MCF 10A (cell line): ENCODE measurements at regions not wholly inside any gene's neighbourhood (a gene's known extent, or its start where the extent isn't known, plus 50 kb on each side); places are given as distances from the start of the nearest gene placed in this dataset.
"Not testable (repeated sequence)": the region's sequence is repeated elsewhere in the genome, so short reads cannot be mapped to it uniquely, and the experiment has no call there.

Source experiments
- BruUV-seq: library from RNA; stranded (reverse); fragments of 400-500 nt; replicated peaks from 2 replicates; lab custom pipeline; 2021; lab: Mats Ljungman, UMichigan
- CTCF ChIA-PET: fragments of 300-600 bp; sonication (Branson Sonifier 250); formaldehyde crosslinking; extraction: SDS; loops from one replicate; lab custom pipeline; 2021; ENCODE audit warnings: antibody characterized with exemption, inconsistent platforms; lab: Yijun Ruan, JAX
- POLR2A ChIA-PET: fragments of 300-600, 350-650 bp; sonication (Branson Sonifier 250); formaldehyde crosslinking; extraction: SDS; loops from one replicate; lab custom pipeline; 2020; ENCODE audit warnings: antibody characterized with exemption, inconsistent platforms; lab: Yijun Ruan, JAX
- DNase-seq: peaks from one replicate; pipeline ENCODE4 v3.0.0-alpha.2; 2018; ENCODE audit not compliant: unreplicated experiment
- H3K27ac Mint-ChIP-seq: one replicate; pipeline ENCODE4 v1.8.0; 2022; ENCODE audit warnings: mild to moderate bottlenecking, low read depth, mixed read lengths; ENCODE audit not compliant: unreplicated experiment
- H3K27me3 Mint-ChIP-seq: one replicate; pipeline ENCODE4 v1.8.0; 2022; ENCODE audit warnings: mixed read lengths; ENCODE audit not compliant: insufficient read depth, unreplicated experiment
- H3K36me3 Mint-ChIP-seq: one replicate; pipeline ENCODE4 v1.8.0; 2022; ENCODE audit warnings: mild to moderate bottlenecking, moderate library complexity, mixed read lengths; ENCODE audit not compliant: insufficient read depth, unreplicated experiment
- H3K4me1 Mint-ChIP-seq: one replicate; pipeline ENCODE4 v1.8.0; 2022; ENCODE audit warnings: mixed read lengths; ENCODE audit not compliant: insufficient read depth, unreplicated experiment
- H3K4me3 Mint-ChIP-seq: one replicate; pipeline ENCODE4 v1.8.0; 2022; ENCODE audit warnings: mild to moderate bottlenecking, moderate library complexity, mixed read lengths; ENCODE audit not compliant: unreplicated experiment
- H3K9me3 Mint-ChIP-seq: one replicate; pipeline ENCODE4 v1.8.0; 2022; ENCODE audit warnings: mixed read lengths; ENCODE audit not compliant: unreplicated experiment
- intact Hi-C: fragments of 100-400 bp; cut with micrococcal nuclease; formaldehyde crosslinking; loops from 2 replicates; pipeline ENCODE4 v1.14.1; 2022
- TF ChIP-seq, protein P1 (sequence below): fragments of 200-600 bp; IDR thresholded peaks from one replicate; pipeline ENCODE4 v1.8.0; 2022; ENCODE audit warnings: antibody characterized with exemption, mild to moderate bottlenecking; ENCODE audit not compliant: unreplicated experiment

DNA sequence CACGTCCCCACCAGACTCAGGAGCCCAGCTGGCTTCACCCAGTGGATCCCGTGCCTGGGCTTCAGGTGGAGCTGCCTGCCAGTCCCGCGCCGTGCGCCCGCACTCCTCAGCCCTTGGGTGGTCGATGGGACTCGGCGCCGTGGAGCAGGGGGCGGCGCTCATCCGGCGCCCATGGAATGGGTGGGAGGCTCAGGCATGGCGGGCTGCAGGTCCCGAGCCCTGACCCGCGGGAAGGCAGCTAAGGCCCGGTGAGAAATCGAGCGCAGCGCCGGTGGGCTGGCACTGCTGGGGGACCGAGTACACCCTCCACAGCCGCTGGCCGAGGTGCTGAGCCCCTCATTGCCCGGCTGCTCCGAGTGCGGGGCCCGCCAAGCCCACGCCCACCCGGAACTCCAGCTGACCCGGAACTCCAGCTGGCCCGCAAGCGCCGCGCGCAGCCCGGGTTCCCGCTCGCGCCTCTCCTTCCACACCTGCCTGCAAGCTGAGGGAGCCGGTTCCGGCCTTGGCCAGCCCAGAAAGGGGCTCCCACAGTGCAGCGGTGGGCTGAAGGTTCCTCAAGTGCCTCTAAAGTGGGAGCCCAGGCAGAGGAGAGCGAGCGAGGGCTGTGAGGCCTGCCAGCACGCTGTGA is 1184.6 kb downstream of the PLA2G4A start:
- H3K36me3 Mint-ChIP-seq, H3K4me3 Mint-ChIP-seq, H3K4me1 Mint-ChIP-seq, intact Hi-C loops, DNase-seq, H3K27me3 Mint-ChIP-seq, H3K27ac Mint-ChIP-seq, CTCF ChIA-PET, H3K9me3 Mint-ChIP-seq, POLR2A ChIA-PET, BruUV-seq: not testable (repeated sequence)

DNA sequence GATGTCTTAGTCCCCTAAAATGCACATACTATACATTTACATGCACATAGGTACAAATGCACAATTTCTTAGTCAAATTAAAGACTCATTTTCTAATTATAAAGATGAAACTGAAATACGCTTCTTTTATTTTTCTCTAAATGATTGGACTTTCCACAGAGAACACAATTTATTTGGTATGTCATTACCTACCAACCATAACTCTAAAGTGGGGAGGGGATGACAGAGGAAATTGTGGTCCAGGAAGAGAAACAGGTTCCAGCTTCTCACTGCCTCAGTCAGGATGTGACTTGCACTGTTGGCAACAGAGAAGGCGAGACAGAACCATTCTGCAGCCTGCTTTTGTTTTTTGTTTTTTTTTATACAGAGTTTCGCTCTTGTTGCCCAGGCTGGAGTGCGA is 1189.2 kb downstream of the PLA2G4A start:
- DNase-seq: no peak

GRCh38 chr1:188022661-188023060 is 1193.9 kb downstream of the PLA2G4A start:
- no peaks in the 10 kb centered on the region for H3K9me3 Mint-ChIP-seq
- no TSS peak for BruUV-seq
- peaks cover 13% of the 10 kb centered on the region for H3K4me1 Mint-ChIP-seq
- H3K27ac Mint-ChIP-seq: no peak overlapping the region
- ChIA-PET CTCF (no interaction called here), POLR2A (no interaction called here)
- intact Hi-C loops: no loop called here
- H3K27me3 Mint-ChIP-seq: no peaks in the 10 kb centered on the region
- H3K36me3 Mint-ChIP-seq: no peaks in the 10 kb centered on the region
- no peak for DNase-seq
- H3K4me3 Mint-ChIP-seq: no peak overlapping the region
- TF ChIP-seq, protein P1, sequence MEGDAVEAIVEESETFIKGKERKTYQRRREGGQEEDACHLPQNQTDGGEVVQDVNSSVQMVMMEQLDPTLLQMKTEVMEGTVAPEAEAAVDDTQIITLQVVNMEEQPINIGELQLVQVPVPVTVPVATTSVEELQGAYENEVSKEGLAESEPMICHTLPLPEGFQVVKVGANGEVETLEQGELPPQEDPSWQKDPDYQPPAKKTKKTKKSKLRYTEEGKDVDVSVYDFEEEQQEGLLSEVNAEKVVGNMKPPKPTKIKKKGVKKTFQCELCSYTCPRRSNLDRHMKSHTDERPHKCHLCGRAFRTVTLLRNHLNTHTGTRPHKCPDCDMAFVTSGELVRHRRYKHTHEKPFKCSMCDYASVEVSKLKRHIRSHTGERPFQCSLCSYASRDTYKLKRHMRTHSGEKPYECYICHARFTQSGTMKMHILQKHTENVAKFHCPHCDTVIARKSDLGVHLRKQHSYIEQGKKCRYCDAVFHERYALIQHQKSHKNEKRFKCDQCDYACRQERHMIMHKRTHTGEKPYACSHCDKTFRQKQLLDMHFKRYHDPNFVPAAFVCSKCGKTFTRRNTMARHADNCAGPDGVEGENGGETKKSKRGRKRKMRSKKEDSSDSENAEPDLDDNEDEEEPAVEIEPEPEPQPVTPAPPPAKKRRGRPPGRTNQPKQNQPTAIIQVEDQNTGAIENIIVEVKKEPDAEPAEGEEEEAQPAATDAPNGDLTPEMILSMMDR: no peak

More for the DNA sequence above, 1189.2 kb downstream of the PLA2G4A start:
- intact Hi-C loops: no loop called here
- TF ChIP-seq, protein P1: no peak
- H3K9me3 Mint-ChIP-seq: no peaks in the 10 kb centered on the region
- no peaks in the 10 kb centered on the region for H3K27me3 Mint-ChIP-seq
- BruUV-seq: no TSS peak
- POLR2A ChIA-PET: interaction anchor here (0.7 kb wide), 1 partner anchor 101 kb away, joined by 3 read pairs; no protein-coding TSS in a partner anchor
- H3K27ac Mint-ChIP-seq: no peak overlapping the region
- CTCF ChIA-PET: no interaction called here
- H3K36me3 Mint-ChIP-seq: no peaks in the 10 kb centered on the region
- H3K4me1 Mint-ChIP-seq: peaks cover 5% of the 10 kb centered on the region
- no peak overlapping the region for H3K4me3 Mint-ChIP-seq

DNA sequence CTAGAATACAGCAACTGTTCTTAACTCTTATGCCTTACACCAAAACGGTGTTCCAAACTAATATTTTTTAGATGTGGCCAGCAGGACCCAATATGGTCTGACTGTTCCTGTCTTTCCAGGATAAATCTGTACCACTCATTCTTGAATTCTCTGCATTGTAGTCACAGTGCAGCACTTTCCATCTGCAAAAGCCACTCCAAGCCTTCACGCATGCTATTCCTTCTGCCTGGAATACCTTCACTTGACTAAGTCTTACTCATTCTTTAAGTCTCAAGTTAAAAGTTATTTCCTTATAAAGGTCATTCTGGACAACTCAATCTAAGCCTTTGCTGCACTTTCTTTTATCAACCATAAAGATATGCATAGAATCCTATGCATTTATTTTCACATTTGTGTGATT is 1194.5 kb downstream of the PLA2G4A start:
- no peak for DNase-seq
- no peak overlapping the region for H3K27ac Mint-ChIP-seq
- TF ChIP-seq, protein P1: no peak
- BruUV-seq: no TSS peak
- intact Hi-C loops: no loop called here
- H3K9me3 Mint-ChIP-seq: no peaks in the 10 kb centered on the region
- H3K4me3 Mint-ChIP-seq: no peak overlapping the region
- no peaks in the 10 kb centered on the region for H3K27me3 Mint-ChIP-seq
- peaks cover 17% of the 10 kb centered on the region for H3K4me1 Mint-ChIP-seq
- POLR2A ChIA-PET: no interaction called here
- no peaks in the 10 kb centered on the region for H3K36me3 Mint-ChIP-seq
- CTCF ChIA-PET: no interaction called here
